ENCODE measurements at regions not wholly inside any gene's neighbourhood (a gene's known extent, or its start where the extent isn't known, plus 50 kb on each side); places are given as distances from the start of the nearest gene placed in this dataset.
"Not testable (repeated sequence)": the region's sequence is repeated elsewhere in the genome, so short reads cannot be mapped to it uniquely, and the experiment has no call there.

DNA sequence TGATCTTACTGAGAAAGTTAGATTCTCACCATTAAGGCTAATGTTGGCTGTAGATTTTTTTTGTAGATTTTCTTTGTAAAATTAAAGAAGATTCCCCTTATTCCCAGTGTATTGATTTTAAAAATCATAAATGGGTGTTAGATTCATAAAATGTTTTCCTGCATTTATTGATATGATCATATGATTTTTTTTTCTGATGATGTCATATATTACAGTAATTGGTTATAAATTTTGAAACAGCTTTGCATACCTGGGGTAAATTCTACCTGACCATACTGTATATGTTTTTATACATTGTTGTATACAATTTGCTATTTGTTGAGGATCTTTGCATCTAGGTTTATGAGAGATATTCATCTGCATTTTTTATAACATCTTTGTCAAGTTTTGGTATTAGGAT lies 880.3 kb upstream of the GRIA3 start:
- H3K27me3 ChIP-seq, result no peaks in the 10 kb centered on the region
- TF ChIP-seq, protein P1, sequence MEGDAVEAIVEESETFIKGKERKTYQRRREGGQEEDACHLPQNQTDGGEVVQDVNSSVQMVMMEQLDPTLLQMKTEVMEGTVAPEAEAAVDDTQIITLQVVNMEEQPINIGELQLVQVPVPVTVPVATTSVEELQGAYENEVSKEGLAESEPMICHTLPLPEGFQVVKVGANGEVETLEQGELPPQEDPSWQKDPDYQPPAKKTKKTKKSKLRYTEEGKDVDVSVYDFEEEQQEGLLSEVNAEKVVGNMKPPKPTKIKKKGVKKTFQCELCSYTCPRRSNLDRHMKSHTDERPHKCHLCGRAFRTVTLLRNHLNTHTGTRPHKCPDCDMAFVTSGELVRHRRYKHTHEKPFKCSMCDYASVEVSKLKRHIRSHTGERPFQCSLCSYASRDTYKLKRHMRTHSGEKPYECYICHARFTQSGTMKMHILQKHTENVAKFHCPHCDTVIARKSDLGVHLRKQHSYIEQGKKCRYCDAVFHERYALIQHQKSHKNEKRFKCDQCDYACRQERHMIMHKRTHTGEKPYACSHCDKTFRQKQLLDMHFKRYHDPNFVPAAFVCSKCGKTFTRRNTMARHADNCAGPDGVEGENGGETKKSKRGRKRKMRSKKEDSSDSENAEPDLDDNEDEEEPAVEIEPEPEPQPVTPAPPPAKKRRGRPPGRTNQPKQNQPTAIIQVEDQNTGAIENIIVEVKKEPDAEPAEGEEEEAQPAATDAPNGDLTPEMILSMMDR (IDR thresholded peaks at IDR 0.05; ENCODE audit: low read depth, low read length), result no peak

DNA sequence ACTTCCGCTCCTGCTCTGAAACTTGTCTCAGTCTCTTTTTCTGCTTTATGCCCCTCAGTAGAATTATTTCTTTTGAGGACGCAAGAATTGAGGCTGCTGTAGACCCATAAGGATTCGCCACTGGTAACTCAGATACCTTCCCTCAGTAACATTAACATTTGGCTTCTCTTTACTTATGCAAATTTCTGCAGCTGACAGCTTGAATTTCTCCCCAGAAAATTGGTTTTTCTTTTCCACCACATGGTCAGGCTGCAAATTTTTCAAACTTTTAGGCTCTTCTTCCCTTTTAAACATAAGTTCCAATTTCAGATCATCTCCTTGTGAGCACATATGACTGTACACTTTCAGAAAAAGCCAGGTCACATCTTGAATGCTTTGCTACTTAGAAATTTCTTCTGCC lies 839.3 kb upstream of the GRIA3 start:
- DNase-seq (ENCODE audit: low read depth in 1 of 2, low spot score in 1 of 2), result no peak
- no peak overlapping the region for H3K4me3 ChIP-seq
- H3K9me3 ChIP-seq (ENCODE audit: low read depth), result no peaks in the 10 kb centered on the region
- TF ChIP-seq, protein P1 (IDR thresholded peaks at IDR 0.05; ENCODE audit: low read depth, low read length), result no peak
- no peaks in the 10 kb centered on the region for H3K27me3 ChIP-seq
- no peak overlapping the region for H3K27ac ChIP-seq
- H3K36me3 ChIP-seq, result no peaks in the 10 kb centered on the region
- H3K4me1 ChIP-seq (ENCODE audit: low read depth), result no peaks in the 10 kb centered on the region

More for the DNA sequence above, 880.3 kb upstream of the GRIA3 start:
- no peak overlapping the region for H3K4me3 ChIP-seq
- no peaks in the 10 kb centered on the region for H3K36me3 ChIP-seq
- H3K9me3 ChIP-seq (ENCODE audit: low read depth), result no peaks in the 10 kb centered on the region
- no peak overlapping the region for H3K27ac ChIP-seq
- no peaks in the 10 kb centered on the region for H3K4me1 ChIP-seq (ENCODE audit: low read depth)
- no peak for DNase-seq (ENCODE audit: low read depth in 1 of 2, low spot score in 1 of 2)

DNA sequence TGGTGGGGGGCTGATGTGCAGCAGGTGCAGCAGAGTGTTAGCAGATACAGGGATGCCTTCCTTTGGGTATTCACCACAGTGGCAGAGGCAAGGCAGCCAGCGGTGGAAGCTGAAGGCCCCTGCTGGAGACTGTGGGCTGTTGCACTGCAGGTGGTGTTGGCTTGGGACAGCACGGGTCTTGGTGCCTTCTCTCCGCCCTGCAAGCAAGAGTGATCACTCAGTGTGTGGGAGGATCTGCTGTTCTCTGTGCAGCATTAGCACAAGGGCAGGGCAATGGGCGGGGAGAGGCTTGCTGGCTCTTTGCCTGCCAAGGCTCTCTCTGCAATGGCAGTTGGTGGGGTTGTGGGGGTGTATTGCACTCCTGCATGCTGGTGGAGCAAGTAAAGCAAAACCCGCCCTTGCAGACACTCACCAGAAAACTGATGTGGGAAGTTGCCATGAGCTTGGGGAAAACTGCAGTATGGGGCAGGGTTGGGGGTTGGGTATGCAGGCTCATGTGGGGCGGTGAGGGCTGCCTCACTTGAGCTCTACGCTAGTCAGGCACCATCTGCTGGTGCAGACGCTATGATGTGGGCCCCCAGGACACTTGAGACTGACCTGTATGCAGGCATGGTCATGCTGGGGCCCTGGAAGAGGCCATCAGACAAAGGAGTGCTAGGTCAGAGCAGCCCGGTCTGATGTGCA lies 820.8 kb upstream of the GRIA3 start:
- TF ChIP-seq, protein P1 (IDR thresholded peaks at IDR 0.05; ENCODE audit: low read depth, low read length), result no peak
- Histone ChIP-seq H3K27ac (no peak overlapping the region), H3K27me3 (no peaks in the 10 kb centered on the region), H3K4me1 (ENCODE audit: low read depth) (no peaks in the 10 kb centered on the region), H3K4me3 (no peak overlapping the region), H3K36me3 (no peaks in the 10 kb centered on the region), H3K9me3 (ENCODE audit: low read depth) (no peaks in the 10 kb centered on the region)
- no peak for DNase-seq (ENCODE audit: low read depth in 1 of 2, low spot score in 1 of 2)

DNA sequence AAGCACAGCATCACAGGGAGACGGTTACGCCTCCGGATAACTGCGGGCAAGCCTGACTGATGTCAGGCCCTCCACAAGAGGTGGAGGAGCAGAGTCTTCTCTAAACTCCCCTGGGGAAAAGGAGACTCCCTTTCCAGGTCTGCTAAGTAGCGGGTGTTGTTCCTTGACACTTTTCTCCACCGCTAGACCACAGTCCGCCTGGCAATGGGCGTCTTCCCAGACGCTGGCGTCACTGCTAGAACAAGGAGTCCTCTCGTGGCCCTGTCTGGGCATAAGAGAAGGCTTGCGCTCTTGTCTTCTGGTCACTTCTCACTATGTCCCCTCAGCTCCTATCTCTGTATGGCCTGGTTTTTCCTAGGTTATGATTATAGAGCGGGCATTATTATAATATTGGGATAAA lies 808.5 kb upstream of the GRIA3 start:
- H3K27ac ChIP-seq, result not testable (repeated sequence)

DNA sequence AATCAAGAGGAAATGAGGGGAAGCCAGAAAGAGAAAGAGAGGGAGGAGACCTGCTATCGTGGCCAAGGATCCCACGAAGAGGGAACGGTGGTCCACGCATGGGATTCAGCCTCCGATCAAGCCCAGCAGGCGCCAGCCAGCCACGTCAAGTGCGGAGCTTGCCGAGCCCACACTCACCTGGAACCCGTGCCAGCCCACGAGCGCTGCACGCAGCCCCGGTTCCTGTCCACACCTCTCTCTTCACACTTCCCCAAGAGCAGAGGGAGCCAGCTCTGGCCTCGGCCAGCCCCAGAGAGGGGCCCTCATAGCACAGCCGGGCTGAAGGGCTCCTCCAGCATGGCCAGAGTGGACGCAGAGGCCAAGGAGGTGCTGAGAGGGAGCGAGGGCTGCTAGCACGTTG lies 795.1 kb upstream of the GRIA3 start:
- Histone ChIP-seq H3K27me3 (no peaks in the 10 kb centered on the region), H3K36me3 (no peaks in the 10 kb centered on the region), H3K4me1 (ENCODE audit: low read depth) (no peaks in the 10 kb centered on the region), H3K4me3 (no peak overlapping the region), H3K9me3 (ENCODE audit: low read depth) (peaks cover 2% of the 10 kb centered on the region), H3K27ac (no peak overlapping the region)
- TF ChIP-seq, protein P1 (IDR thresholded peaks at IDR 0.05; ENCODE audit: low read depth, low read length), result no peak
- no peak for DNase-seq (ENCODE audit: low read depth in 1 of 2, low spot score in 1 of 2)

More for the DNA sequence above, 808.5 kb upstream of the GRIA3 start:
- not testable (repeated sequence) for DNase-seq (ENCODE audit: low read depth in 1 of 2, low spot score in 1 of 2); H3K4me1 ChIP-seq (ENCODE audit: low read depth); H3K27me3 ChIP-seq; H3K4me3 ChIP-seq; H3K9me3 ChIP-seq (ENCODE audit: low read depth); H3K36me3 ChIP-seq

DNA sequence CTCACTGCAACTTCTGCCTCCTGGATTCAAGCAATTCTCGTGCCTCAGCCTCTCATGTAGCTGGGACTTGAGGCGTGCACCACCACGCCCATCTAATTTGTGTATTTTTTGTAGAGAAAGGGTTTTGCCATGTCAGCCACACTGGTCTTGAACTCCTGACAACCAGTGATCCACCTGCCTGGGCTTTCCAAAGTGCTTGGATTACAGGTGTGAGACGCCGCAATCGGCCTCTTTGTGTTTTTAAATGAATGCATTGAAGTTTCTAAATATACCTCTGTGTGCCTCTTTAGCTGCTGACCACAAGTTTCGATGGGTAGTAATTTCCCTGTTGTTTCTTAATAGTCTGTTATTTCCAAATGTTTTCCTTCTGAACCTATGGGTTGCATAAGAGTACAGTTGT lies 765.3 kb upstream of the GRIA3 start:
- Histone ChIP-seq H3K27me3 (no peaks in the 10 kb centered on the region), H3K4me1 (ENCODE audit: low read depth) (no peaks in the 10 kb centered on the region), H3K27ac (no peak overlapping the region), H3K9me3 (ENCODE audit: low read depth) (no peaks in the 10 kb centered on the region), H3K4me3 (no peak overlapping the region), H3K36me3 (no peaks in the 10 kb centered on the region)
- TF ChIP-seq, protein P1 (IDR thresholded peaks at IDR 0.05; ENCODE audit: low read depth, low read length), result no peak
- DNase-seq (ENCODE audit: low read depth in 1 of 2, low spot score in 1 of 2), result no peak

All from cardiac muscle cell (in vitro differentiated cells and primary cell).